Left hindlimb (tissue), 1 donor: ENCODE measurements at regions not wholly inside any gene's neighbourhood (a gene's known extent, or its start where the extent isn't known, plus 50 kb on each side); places are given as distances from the start of the nearest gene placed in this dataset.

Experiments
- DNase-seq: peaks from one replicate; pipeline ENCODE4 v3.0.0-alpha.2; 2018

GRCh38 chr12:93256256-93256969, 121.3 kb upstream of the NUDT4 start:
- DNase-seq: no peak

GRCh38 chr12:93261505-93262094, 116.1 kb upstream of the NUDT4 start:
- DNase-seq: no peak

DNA sequence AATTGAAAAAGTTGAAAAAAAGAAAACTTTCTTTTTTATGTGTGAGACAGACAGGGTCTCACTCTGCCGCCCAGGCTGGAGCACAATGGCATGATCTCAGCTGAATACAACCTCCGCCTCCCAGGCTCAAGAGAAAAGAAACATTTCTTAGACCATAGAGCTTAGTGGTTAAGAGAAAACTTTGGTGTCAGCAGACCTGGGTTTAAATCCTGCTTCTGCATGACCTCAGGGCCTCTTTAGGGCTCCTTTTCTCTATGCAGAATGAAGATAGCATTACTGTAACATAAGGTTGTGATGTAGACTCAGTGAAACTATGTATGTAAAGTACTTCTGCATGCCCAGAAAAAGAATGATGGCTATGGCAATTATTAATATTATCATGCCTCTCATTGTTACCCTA, 104.7 kb upstream of the NUDT4 start:
- no peak for DNase-seq

DNA sequence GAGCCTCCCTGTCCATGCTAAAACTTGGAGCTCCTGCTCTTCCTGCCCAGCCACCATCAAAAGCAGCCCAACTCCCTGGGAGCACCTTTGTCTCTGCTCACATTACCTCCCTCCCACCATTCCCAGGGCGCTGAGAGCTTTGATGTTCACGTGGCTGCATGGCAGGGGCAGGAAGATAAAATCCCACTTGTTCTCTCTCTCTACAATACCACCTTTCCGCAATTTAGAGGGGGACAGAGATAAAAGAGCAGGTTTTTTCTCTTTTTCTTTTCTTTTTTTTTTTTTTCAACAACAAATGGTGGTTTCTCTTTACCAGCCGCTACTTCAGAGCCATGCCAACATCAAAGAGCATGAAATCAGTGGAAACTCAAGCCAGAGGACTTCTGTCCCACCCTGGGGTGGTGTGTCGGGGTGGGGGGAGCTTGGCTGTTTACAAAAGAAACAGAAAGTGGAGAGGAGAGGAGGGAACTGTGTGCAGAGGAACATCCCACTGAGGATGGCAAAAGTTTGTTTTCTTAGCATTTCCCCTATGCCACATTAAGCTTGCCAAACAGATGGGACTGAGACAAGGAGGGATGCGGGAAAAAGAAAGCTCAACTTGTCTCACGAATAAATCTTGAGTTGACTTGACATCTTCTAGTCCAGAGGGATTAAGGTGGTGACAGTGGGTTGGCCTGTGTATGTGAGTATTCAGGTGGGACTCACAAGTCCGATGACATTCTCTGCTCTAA, 103.7 kb upstream of the NUDT4 start:
- no peak for DNase-seq

DNA sequence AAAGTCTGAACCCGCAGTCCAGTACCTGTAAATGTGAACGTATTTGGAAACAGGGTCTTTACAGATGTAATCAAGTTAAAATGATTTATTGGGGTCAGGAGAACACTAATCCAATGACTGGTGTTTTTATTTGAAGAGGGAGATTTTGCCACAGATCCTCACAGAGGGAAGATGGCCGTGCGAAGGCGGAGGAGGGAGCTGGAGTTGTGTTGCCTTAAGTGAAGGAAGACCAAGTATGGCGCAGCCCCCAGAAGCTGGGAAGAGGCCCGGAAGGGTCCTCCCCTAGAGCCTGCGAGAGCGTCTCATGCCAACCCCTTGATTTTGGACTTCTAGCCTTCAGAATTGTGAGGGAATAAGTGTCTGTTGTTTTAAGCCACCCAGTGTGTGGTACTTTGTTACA, 102.8 kb upstream of the NUDT4 start:
- no peak for DNase-seq

- no peak for DNase-seq
These were observed 102.1 kb upstream of the NUDT4 start for GRCh38 chr12:93275589-93275988.

- DNase-seq: no peak
These were observed 97.9 kb upstream of the NUDT4 start for GRCh38 chr12:93279565-93280412.

GRCh38 chr12:93287149-93287548, 90.6 kb upstream of the NUDT4 start:
- no peak for DNase-seq

- DNase-seq: no peak
These were observed 89.1 kb upstream of the NUDT4 start for GRCh38 chr12:93288626-93289025.

GRCh38 chr12:93290391-93290790, 87.3 kb upstream of the NUDT4 start:
- no peak for DNase-seq

- no peak for DNase-seq
These were observed 85.5 kb upstream of the NUDT4 start for GRCh38 chr12:93292213-93292612.

GRCh38 chr12:93292731-93293566, 84.8 kb upstream of the NUDT4 start:
- no peak for DNase-seq

DNA sequence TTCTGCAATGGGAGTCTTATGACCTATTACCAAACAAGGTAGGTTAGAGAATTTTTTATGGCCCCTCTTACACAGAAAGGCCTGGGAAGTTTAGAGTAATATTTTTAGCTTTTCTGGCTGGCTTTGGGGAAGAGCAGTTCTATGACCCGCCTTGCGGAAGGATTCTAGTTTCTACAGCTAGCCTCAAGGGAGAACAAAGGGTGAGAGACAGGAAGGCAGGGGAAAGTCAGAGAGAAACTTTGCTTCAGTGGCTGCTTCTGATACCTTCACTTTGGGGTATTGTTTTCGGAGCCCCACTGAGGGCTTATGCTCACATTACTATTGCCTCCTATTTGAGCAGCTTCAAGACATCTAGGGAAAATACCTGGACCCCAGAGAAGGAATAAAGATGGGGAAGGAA, 80.7 kb upstream of the NUDT4 start:
- no peak for DNase-seq

GRCh38 chr12:93297536-93297935, 80.2 kb upstream of the NUDT4 start:
- no peak for DNase-seq

DNA sequence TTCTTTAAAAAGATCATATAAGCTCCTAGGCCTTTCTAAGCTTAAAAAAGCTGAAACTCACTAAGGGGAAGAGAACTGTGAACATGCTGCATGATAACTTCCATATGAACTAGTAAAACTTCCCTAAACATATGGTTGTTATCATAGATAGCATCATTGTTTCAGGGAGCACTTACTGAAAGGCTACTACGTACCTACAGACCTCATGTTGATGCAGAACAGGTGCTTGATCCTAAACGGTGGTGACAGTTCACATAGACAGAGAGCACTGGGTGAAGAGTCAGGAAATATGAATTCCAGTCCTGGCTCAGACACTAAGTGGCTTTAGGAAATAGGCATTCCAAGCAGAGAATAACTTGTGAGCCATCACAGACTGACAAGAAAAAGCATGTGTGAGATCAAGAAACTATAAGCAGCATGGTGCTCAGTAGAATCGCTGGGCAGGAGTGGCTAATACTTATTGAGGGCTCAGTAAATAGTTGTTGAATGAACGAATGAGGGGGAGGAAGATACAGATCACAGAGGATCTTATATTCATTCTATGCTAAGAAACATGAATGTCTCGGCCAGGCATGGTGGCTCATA, 78.4 kb upstream of the NUDT4 start:
- no peak for DNase-seq

DNA sequence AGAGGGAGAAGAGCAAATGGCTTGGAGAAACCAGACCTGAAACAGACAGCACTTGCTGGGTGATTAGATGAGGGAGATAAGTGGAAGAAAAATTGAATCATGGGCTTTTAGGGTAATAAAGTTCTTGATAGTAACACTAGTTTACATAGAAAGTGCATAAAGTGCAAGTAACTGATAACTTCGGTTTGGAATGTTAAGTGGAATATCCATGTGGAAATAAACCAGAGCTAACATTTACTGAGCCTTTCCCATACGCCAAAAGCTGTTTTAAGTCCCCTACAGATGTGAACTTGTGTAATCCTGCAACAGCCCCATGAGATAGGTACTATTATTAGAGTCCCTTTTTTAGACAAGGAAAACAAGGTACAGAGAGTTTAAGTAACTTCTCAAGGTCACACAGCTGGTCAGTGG, 77.1 kb upstream of the NUDT4 start:
- DNase-seq: no peak

DNA sequence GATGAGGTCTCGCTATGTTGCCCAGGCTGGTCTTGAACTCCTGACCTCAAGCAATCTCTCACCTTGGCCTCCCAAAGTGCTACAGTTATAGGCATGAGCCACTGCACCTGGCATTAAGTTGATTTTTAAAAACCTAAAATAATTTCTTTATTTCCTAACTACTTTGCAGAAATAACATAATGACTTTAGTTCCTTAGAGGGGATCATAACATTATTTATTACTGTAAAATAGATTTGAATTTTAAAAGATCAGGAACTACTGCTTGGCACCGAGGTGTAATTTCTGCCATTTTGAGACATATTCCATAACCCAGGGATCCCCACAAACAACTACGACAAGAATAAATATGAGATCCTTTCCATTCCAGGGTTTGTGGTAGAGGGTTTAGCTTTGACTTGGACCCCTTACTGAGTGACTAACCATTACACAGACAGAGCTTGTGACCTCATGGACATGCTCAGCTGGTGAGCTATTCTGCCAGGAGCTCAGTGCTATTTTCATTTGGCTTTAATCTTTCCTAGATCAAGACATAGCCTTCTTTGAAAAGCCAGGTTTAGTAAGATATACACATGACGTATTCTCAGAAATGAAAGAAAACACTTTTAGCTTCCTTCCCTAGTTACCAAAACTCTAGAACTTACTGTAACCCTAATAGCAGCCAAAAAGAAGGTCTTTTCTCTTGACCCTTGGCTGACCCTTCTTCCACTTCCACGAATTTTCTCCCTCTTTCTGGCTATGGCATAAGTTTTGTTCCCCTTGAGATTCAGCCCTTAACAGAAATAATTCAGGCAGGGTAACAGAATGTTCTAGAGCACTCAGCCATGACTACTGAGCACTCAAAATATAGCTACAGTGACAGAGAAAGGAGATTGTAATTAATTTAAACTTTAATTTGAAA, 75.1 kb upstream of the NUDT4 start:
- DNase-seq: no peak

DNA sequence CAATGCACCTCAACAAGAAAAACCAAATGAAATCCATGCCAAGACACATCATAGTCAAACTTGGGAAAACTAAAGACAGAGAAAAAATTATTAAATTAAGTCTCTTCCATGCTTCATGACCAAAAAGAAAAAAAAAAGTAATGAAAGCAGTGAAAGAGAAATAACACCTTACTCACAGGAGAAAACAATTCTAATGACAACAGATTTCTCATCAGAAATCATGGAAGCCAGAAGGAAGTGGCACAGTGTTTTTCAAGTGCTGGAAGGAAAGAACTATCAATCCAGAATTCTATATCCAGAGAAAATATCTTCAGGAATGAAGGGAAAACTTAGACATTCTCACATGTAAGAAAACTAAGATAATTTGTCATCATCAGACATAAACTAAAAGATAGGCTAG, 71.1 kb upstream of the NUDT4 start:
- no peak for DNase-seq

GRCh38 chr12:93308281-93308680, 69.4 kb upstream of the NUDT4 start:
- no peak for DNase-seq

- no peak for DNase-seq
These were observed 65.9 kb upstream of the NUDT4 start for GRCh38 chr12:93311827-93312226.

DNA sequence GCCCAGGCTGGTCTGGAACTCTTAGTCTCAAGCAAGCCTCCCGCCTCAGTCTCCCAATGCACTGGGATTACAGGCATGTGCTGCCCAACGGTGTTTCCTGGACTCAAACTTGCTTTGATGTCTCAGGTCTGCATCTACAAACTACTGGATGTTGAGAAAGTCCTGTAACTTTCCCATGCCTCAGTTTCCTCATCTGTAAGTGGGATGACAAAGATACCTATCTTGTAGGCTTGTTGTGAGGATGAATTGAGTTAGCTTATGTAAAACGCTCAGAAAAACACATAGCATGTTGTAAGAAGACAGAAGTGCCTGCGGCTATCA, 63.6 kb upstream of the NUDT4 start:
- DNase-seq: no peak
